Natural killer cell (primary cell): ENCODE measurements at regions not wholly inside any gene's neighbourhood (a gene's known extent, or its start where the extent isn't known, plus 50 kb on each side); places are given as distances from the start of the nearest gene placed in this dataset.

Experiments
- ATAC-seq, 3 donors: fragments of 150-1000 bp in 2 of 3; fragments of 200-7000 bp in 1 of 3; cut with Tn5 transposase; 1 replicate in 1 of 3; 2 replicates in 2 of 3; pipeline ENCODE4 v1.10.0; 2021; ENCODE audit warnings: mild to moderate bottlenecking in 2 of 3, moderate library complexity in 2 of 3
- DNase-seq, 2 donors: peaks; one replicate each; pipeline versions ENCODE4 v3.0.0 to v3.0.0-alpha.2; 2013 to 2021; ENCODE audit warnings: mixed read lengths in 1 of 2
- H3K27ac ChIP-seq: one replicate; pipeline ENCODE4 v1.5.1; 2013; ENCODE audit warnings: mild to moderate bottlenecking, low read length
- H3K27me3 ChIP-seq: one replicate; pipeline ENCODE4 v1.6.1; 2013; ENCODE audit warnings: low read length; ENCODE audit not compliant: control insufficient read depth, insufficient read depth
- H3K36me3 ChIP-seq: one replicate; pipeline ENCODE4 v1.6.1; 2013; ENCODE audit warnings: low read length; ENCODE audit not compliant: control insufficient read depth, insufficient read depth
- H3K4me1 ChIP-seq: one replicate; pipeline ENCODE4 v1.6.1; 2013; ENCODE audit warnings: low read length; ENCODE audit not compliant: control insufficient read depth, insufficient read depth
- H3K4me3 ChIP-seq: one replicate; pipeline ENCODE4 v1.5.1; 2013; ENCODE audit warnings: low read length
- H3K9me3 ChIP-seq: one replicate; pipeline ENCODE4 v1.6.1; 2013; ENCODE audit warnings: low read length; ENCODE audit not compliant: control insufficient read depth, insufficient read depth
- H3K27ac Mint-ChIP-seq, 2 donors: one replicate each; pipeline ENCODE4 v1.8.0; 2022; ENCODE audit warnings: mild to moderate bottlenecking in 2 of 2, mixed read lengths in 2 of 2, moderate library complexity in 1 of 2
- H3K27me3 Mint-ChIP-seq, 2 donors: one replicate each; pipeline ENCODE4 v1.8.0; 2022; ENCODE audit warnings: low read depth in 2 of 2, mixed read lengths in 2 of 2
- H3K36me3 Mint-ChIP-seq: one replicate; pipeline ENCODE4 v1.8.0; 2022; ENCODE audit warnings: mixed read lengths
- H3K4me1 Mint-ChIP-seq, 2 donors: one replicate each; pipeline ENCODE4 v1.8.0; 2022; ENCODE audit warnings: mixed read lengths in 2 of 2
- H3K4me3 Mint-ChIP-seq: one replicate; pipeline ENCODE4 v1.8.0; 2022; ENCODE audit warnings: mild to moderate bottlenecking, moderate library complexity, mixed read lengths
- H3K9me3 Mint-ChIP-seq, 2 donors: one replicate each; pipeline ENCODE4 v1.8.0; 2022; ENCODE audit warnings: mixed read lengths in 2 of 2
- WGBS: methylation state at CpG from one replicate; pipeline ENCODE4 v1.1.7; 2013; ENCODE audit warnings: missing lambda C conversion rate; ENCODE audit not compliant: insufficient coverage; 5-methylcytosine and 5-hydroxymethylcytosine counted together
- intact Hi-C: fragments of 100-400 bp; cut with micrococcal nuclease; formaldehyde crosslinking; loops from one replicate; pipeline ENCODE4 v1.14.2; 2022
- TF ChIP-seq, protein P1 (sequence below): fragments of 200-600 bp; IDR thresholded peaks from one replicate; pipeline ENCODE4 v1.8.0; 2022; ENCODE audit warnings: antibody characterized with exemption

- no peaks in the 10 kb centered on the region for H3K4me1 Mint-ChIP-seq
- no peaks in the 10 kb centered on the region for H3K4me1 ChIP-seq
- H3K27ac ChIP-seq: no peak overlapping the region
- 85% methylated on average over 2 of the region's 5 CpGs for WGBS
- no peaks in the 10 kb centered on the region for H3K27me3 ChIP-seq
- DNase-seq: no peak
- H3K9me3 ChIP-seq: no peaks in the 10 kb centered on the region
- H3K9me3 Mint-ChIP-seq: peaks cover 2 to 6% of the 10 kb centered on the region in 2 donors
- no peak overlapping the region for H3K4me3 Mint-ChIP-seq
- no peak overlapping the region for H3K4me3 ChIP-seq
- H3K36me3 ChIP-seq: no peaks in the 10 kb centered on the region
- no peaks in the 10 kb centered on the region for H3K27me3 Mint-ChIP-seq
- intact Hi-C loops: no loop called here
- no peak for ATAC-seq
- TF ChIP-seq, protein P1, sequence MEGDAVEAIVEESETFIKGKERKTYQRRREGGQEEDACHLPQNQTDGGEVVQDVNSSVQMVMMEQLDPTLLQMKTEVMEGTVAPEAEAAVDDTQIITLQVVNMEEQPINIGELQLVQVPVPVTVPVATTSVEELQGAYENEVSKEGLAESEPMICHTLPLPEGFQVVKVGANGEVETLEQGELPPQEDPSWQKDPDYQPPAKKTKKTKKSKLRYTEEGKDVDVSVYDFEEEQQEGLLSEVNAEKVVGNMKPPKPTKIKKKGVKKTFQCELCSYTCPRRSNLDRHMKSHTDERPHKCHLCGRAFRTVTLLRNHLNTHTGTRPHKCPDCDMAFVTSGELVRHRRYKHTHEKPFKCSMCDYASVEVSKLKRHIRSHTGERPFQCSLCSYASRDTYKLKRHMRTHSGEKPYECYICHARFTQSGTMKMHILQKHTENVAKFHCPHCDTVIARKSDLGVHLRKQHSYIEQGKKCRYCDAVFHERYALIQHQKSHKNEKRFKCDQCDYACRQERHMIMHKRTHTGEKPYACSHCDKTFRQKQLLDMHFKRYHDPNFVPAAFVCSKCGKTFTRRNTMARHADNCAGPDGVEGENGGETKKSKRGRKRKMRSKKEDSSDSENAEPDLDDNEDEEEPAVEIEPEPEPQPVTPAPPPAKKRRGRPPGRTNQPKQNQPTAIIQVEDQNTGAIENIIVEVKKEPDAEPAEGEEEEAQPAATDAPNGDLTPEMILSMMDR: no peak
- H3K27ac Mint-ChIP-seq: no peak overlapping the region
- H3K36me3 Mint-ChIP-seq: no peaks in the 10 kb centered on the region
Observed at GRCh38 chr18:42268798-42269197, 313.8 kb downstream of the PIK3C3 start.

DNA sequence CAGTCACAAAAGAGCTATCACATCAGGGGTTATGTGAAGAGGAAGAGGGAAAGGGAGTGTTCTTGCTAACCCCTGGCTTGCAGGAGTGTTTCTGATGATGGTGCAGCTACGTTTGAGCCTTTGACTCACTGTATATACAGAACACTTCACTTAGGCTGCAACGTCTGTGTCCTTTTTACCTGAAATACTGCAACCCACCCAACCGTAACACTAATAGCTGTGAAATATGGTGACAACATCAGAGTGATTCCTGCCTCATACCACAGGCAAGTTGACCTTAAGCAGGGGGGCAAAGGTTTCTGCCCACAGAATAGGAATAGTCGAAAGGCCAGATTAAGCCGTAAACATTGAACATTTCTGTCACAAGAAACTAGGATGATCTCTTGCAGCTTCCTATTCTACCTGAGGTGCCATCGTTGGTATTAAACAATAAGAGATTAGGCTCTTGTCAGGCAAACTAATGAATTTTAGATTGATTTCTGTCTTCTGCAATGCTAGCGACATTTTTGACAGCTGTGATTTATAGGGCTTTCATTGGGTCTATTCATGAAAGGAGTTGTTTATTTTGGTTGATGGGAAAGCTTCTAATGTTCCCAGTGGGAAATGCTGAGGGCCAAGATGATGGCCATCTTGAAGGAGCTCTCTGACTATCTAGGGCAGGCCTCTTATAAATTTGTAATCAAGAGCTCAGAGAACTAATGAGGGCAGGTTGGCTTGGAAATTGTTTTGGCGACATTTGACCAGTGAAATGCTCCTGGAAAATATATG lies 316.8 kb downstream of the PIK3C3 start:
- no peaks in the 10 kb centered on the region for H3K36me3 ChIP-seq
- H3K9me3 ChIP-seq: no peaks in the 10 kb centered on the region
- H3K36me3 Mint-ChIP-seq: no peaks in the 10 kb centered on the region
- H3K27ac ChIP-seq: no peak overlapping the region
- DNase-seq (no peak), ATAC-seq (no peak)
- H3K27me3 ChIP-seq: no peaks in the 10 kb centered on the region
- peaks cover 0 to 8% of the 10 kb centered on the region in 2 donors for H3K9me3 Mint-ChIP-seq
- H3K4me3 Mint-ChIP-seq: no peak overlapping the region
- no peak overlapping the region for H3K4me3 ChIP-seq
- no peaks in the 10 kb centered on the region for H3K4me1 Mint-ChIP-seq
- TF ChIP-seq, protein P1: no peak
- 81% methylated on average over 8 of the region's 8 CpGs for WGBS
- H3K27ac Mint-ChIP-seq: no peak overlapping the region
- intact Hi-C loops: no loop called here
- no peaks in the 10 kb centered on the region for H3K4me1 ChIP-seq
- no peaks in the 10 kb centered on the region for H3K27me3 Mint-ChIP-seq

DNA sequence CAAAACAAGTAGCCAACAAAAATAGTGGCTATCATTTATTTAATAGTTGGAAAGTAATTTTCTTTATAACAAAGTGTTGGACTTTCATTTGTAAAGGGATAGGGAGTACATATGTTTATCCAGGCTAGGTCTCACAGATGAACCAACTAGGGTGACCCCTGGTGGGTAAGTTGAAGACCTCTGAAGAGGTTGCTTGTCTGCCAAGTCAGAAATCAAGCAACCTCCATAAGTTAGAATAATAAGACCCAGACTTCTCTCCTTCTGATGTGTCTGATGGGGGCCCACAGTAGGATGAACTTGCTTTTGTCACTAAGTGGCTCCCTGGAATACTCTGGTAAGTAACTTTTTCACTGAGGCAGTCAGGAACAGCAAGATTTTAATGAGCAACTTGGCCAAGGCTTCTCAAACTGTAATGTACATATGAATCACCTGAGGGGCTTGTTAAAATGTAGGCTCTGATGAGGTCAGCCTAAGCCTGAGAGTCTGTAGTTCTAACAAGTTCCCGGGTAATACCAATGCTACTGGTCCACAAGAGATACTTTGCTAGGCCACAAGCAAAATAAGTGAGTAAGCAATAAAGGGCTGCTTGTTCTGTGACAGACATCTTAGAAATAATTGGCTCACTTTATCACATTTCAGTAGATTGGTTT lies 319.6 kb downstream of the PIK3C3 start:
- DNase-seq: peak in 1 of 2 donors; percentile 13
- H3K36me3 Mint-ChIP-seq: no peaks in the 10 kb centered on the region

More for the DNA sequence above, 319.6 kb downstream of the PIK3C3 start:
- Mint-ChIP-seq H3K27ac (no peak overlapping the region), H3K4me1 (no peaks in the 10 kb centered on the region), H3K4me3 (no peak overlapping the region), H3K9me3 (peaks cover 0 to 5% of the 10 kb centered on the region in 2 donors), H3K27me3 (no peaks in the 10 kb centered on the region)
- H3K27me3 ChIP-seq: no peaks in the 10 kb centered on the region
- TF ChIP-seq, protein P1: no peak
- 0% methylated on average over 1 of the region's 1 CpG for WGBS
- H3K27ac ChIP-seq: no peak overlapping the region
- H3K36me3 ChIP-seq: no peaks in the 10 kb centered on the region
- no peak for ATAC-seq
- no peaks in the 10 kb centered on the region for H3K9me3 ChIP-seq
- no peak overlapping the region for H3K4me3 ChIP-seq
- H3K4me1 ChIP-seq: no peaks in the 10 kb centered on the region
- intact Hi-C loops: no loop called here
